ENCODE measurements at regions not wholly inside any gene's neighbourhood (a gene's known extent, or its start where the extent isn't known, plus 50 kb on each side); places are given as distances from the start of the nearest gene placed in this dataset.

GRCh38 chrX:142002471-142002870 is 98.8 kb downstream of the MAGEC1 start:
- Histone ChIP-seq H3K4me2 (no peak overlapping the region), H3K79me2 (replicated peaks; ENCODE audit: insufficient read depth) (no peaks in the 10 kb centered on the region), H3K4me3 (no peak overlapping the region), H3K9me2 (ENCODE audit: insufficient read depth) (no peaks in the 10 kb centered on the region), H3F3A (replicated peaks; ENCODE audit: low read depth) (no peaks in the 10 kb centered on the region), H4K20me1 (replicated peaks; ENCODE audit: insufficient read depth) (no peaks in the 10 kb centered on the region), H3K36me3 (ENCODE audit: insufficient read depth) (no peaks in the 10 kb centered on the region), H2AFZ (no peak overlapping the region), H3K27ac (ENCODE audit: low read depth) (no peak overlapping the region), H3K27me3 (ENCODE audit: insufficient read depth) (no peaks in the 10 kb centered on the region), H3K4me1 (ENCODE audit: insufficient read depth) (no peaks in the 10 kb centered on the region)
- Mint-ChIP-seq H3K9me3 (peaks cover 2% of the 10 kb centered on the region; the same call in 2 of the 3 replicates), H3K27me3 (ENCODE audit: insufficient read depth, low read depth, poor library complexity) (peaks cover 1% of the 10 kb centered on the region), H3K4me3 (no peak overlapping the region), H3K27ac (no peak overlapping the region), H3K4me1 (no peaks in the 10 kb centered on the region), H3K36me3 (ENCODE audit: low read depth) (no peaks in the 10 kb centered on the region)
- ATAC-seq (no peak), DNase-seq (ENCODE audit: low spot score) (no peak)
- TF ChIP-seq ZNF331 (CRISPR knock-in tag; IDR thresholded peaks at IDR 0.05; ENCODE audit: low read depth) (no peak), ZNF114 (CRISPR knock-in tag; IDR thresholded peaks at IDR 0.05) (no peak), EZH2 (IDR thresholded peaks at IDR 0.05; ENCODE audit: low read depth, unreplicated experiment) (no peak), CREB1 (CRISPR knock-in tag; IDR thresholded peaks at IDR 0.05; ENCODE audit: low read depth) (no peak), EZH2phosphoT487 (IDR thresholded peaks at IDR 0.05; ENCODE audit: unreplicated experiment) (no peak), NANOG (IDR thresholded peaks at IDR 0.05; ENCODE audit: borderline replicate concordance) (no peak), JUNB (IDR thresholded peaks at IDR 0.05; ENCODE audit: unreplicated experiment) (no peak), STAT1 (IDR thresholded peaks at IDR 0.05; ENCODE audit: unreplicated experiment) (no peak), POLR2AphosphoS5 (IDR thresholded peaks at IDR 0.05; ENCODE audit: low read depth) (no peak)

GRCh38 chrX:142001934-142002333 is 98.2 kb downstream of the MAGEC1 start:
- no peak overlapping the region for H2AFZ ChIP-seq
- Mint-ChIP-seq H3K4me1 (no peaks in the 10 kb centered on the region), H3K4me3 (no peak overlapping the region), H3K27me3 (ENCODE audit: insufficient read depth, low read depth, poor library complexity) (peaks cover 1% of the 10 kb centered on the region), H3K9me3 (peaks cover 2% of the 10 kb centered on the region; the same call in 2 of the 3 replicates), H3K36me3 (ENCODE audit: low read depth) (no peaks in the 10 kb centered on the region), H3K27ac (no peak overlapping the region)
- H3K79me2 ChIP-seq (replicated peaks; ENCODE audit: insufficient read depth): no peaks in the 10 kb centered on the region
- no peaks in the 10 kb centered on the region for H3F3A ChIP-seq (replicated peaks; ENCODE audit: low read depth)
- H3K4me2 ChIP-seq: no peak overlapping the region
- no peaks in the 10 kb centered on the region for H3K27me3 ChIP-seq (ENCODE audit: insufficient read depth)
- no peak overlapping the region for H3K4me3 ChIP-seq
- no peak for TF ChIP-seq CTCF (conservative IDR thresholded peaks at IDR 0.05; ENCODE audit: low read depth in 2 of 2)
- no peak for TF ChIP-seq EZH2 (IDR thresholded peaks at IDR 0.05; ENCODE audit: low read depth, unreplicated experiment)
- no peak for TF ChIP-seq ZNF331 (CRISPR knock-in tag; IDR thresholded peaks at IDR 0.05; ENCODE audit: low read depth)
- no peak for TF ChIP-seq JUNB (IDR thresholded peaks at IDR 0.05; ENCODE audit: unreplicated experiment)
- TF ChIP-seq EZH2phosphoT487 (IDR thresholded peaks at IDR 0.05; ENCODE audit: unreplicated experiment): no peak
- no peak for TF ChIP-seq ZNF462 (CRISPR knock-in tag; IDR thresholded peaks at IDR 0.05)
- TF ChIP-seq ZNF114 (CRISPR knock-in tag; IDR thresholded peaks at IDR 0.05): no peak
- TF ChIP-seq STAT1 (IDR thresholded peaks at IDR 0.05; ENCODE audit: unreplicated experiment): no peak
- H3K36me3 ChIP-seq (ENCODE audit: insufficient read depth): no peaks in the 10 kb centered on the region
- DNase-seq (ENCODE audit: low spot score) (no peak), ATAC-seq (no peak)
- H3K27ac ChIP-seq (ENCODE audit: low read depth): no peak overlapping the region
- no peaks in the 10 kb centered on the region for H3K9me2 ChIP-seq (ENCODE audit: insufficient read depth)
- no peaks in the 10 kb centered on the region for H3K4me1 ChIP-seq (ENCODE audit: insufficient read depth)
- H4K20me1 ChIP-seq (replicated peaks; ENCODE audit: insufficient read depth): no peaks in the 10 kb centered on the region

Measured in GM23338 (cell line).